ENCODE measurements at regions not wholly inside any gene's neighbourhood (a gene's known extent, or its start where the extent isn't known, plus 50 kb on each side); places are given as distances from the start of the nearest gene placed in this dataset.

GRCh38 chr1:213448776-213449175 lies 397.7 kb downstream of the RPS6KC1 start:
- TF ChIP-seq CTCF (IDR thresholded peaks at IDR 0.05) (no peak), EZH2 (IDR thresholded peaks at IDR 0.05; ENCODE audit: borderline replicate concordance, insufficient read depth, low read depth, low read length, poor library complexity, severe bottlenecking) (no peak)

Measured in B cell (primary cell).